NB4 (cell line): ENCODE measurements at regions not wholly inside any gene's neighbourhood (a gene's known extent, or its start where the extent isn't known, plus 50 kb on each side); places are given as distances from the start of the nearest gene placed in this dataset.

ENCODE experiments used
- CTCF ChIP-seq: IDR thresholded peaks from one replicate; pipeline ENCODE4 v1.5.1; 2012; ENCODE audit warnings: low read depth, low read length
- POLR2A ChIP-seq: IDR thresholded peaks from 2 replicates; pipeline ENCODE4 v1.6.1; 2011; ENCODE audit warnings: mild to moderate bottlenecking; ENCODE audit not compliant: insufficient read length; ENCODE audit errors: extremely low read depth

- TF ChIP-seq POLR2A (no peak), CTCF (no peak)
These were observed 970.4 kb downstream of the EPHA4 start for GRCh38 chr2:220601674-220602073.
